Astrocyte (in vitro differentiated cells and primary cell): ENCODE measurements at regions not wholly inside any gene's neighbourhood (a gene's known extent, or its start where the extent isn't known, plus 50 kb on each side); places are given as distances from the start of the nearest gene placed in this dataset.

Source experiments
- CTCF ChIP-seq: IDR thresholded peaks from 2 replicates; pipeline ENCODE4 v1.5.1; 2011; ENCODE audit warnings: low read depth, mild to moderate bottlenecking, inconsistent platforms, low read length, moderate library complexity; ENCODE audit not compliant: insufficient read depth
- EZH2 ChIP-seq: IDR thresholded peaks from 2 replicates; pipeline ENCODE4 v1.6.1; 2012; ENCODE audit warnings: mild to moderate bottlenecking, low read length, inconsistent platforms; ENCODE audit not compliant: insufficient read depth

- TF ChIP-seq CTCF (no peak), EZH2 (no peak)
Measured at GRCh38 chr13:103210348-103210747, 144.1 kb upstream of the SLC10A2 start.
